ENCODE measurements at regions not wholly inside any gene's neighbourhood (a gene's known extent, or its start where the extent isn't known, plus 50 kb on each side); places are given as distances from the start of the nearest gene placed in this dataset.

DNA sequence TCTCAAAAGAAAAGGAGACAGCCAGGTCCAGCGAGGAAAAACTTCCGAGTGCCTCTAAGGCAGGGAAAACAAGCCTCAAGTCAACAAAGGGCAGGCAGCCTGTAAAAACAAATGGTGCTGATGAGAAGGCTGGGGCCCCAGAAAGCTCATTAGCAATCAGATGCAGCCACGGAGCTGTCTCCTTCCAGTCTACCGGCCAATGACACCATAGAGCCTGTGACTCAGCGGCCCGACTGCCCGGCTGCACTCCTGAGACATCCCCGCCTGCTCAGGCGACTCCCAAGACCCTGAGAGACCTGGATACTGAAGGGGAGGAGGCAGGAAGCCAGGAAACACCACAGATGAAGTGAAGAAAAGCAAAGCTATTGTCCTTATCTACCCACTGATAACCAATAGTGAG is 120.1 kb upstream of the HDDC2 start:
- intact Hi-C loops (cut with micrococcal nuclease; ENCODE audit: unreplicated experiment): no loop called here
- H3K9me3 Mint-ChIP-seq (ENCODE audit: low read depth, unreplicated experiment): no peaks in the 10 kb centered on the region
- H3K4me1 Mint-ChIP-seq (ENCODE audit: low read depth, unreplicated experiment): peaks cover 7% of the 10 kb centered on the region
- TF ChIP-seq CTCF (IDR thresholded peaks at IDR 0.05; ENCODE audit: unreplicated experiment): no peak
- H3K27me3 Mint-ChIP-seq (ENCODE audit: unreplicated experiment): peaks cover 12% of the 10 kb centered on the region
- DNase-seq: peak; percentile 10
- no TSS peak for BruUV-seq (replicated peaks)
- H3K27ac Mint-ChIP-seq (ENCODE audit: unreplicated experiment): no peak overlapping the region
- H3K4me3 Mint-ChIP-seq (ENCODE audit: low read depth, unreplicated experiment): no peak overlapping the region
- CTCF ChIA-PET: no interaction called here
- no peaks in the 10 kb centered on the region for H3K36me3 Mint-ChIP-seq (ENCODE audit: insufficient read depth, unreplicated experiment)

DNA sequence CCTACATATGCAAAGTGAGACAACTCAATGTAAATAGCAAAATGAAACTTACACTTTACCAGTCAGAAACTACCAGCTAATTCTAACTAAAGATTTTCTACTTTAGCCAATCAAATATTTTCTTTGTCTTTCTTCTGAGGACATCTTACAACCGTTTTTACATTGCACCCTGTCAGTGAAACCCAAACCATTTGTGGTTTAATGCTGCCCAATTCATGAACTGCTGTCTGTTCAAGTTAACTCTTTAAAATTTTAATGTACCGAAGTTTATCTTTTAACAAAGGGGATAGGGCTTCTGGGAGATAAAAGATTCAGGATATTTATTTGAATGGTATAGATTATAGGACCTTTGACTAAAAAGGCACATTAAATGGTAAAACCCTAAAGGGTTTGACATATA is 121.3 kb upstream of the HDDC2 start:
- Mint-ChIP-seq H3K4me3 (ENCODE audit: low read depth, unreplicated experiment) (no peak overlapping the region), H3K9me3 (ENCODE audit: low read depth, unreplicated experiment) (no peaks in the 10 kb centered on the region), H3K27ac (ENCODE audit: unreplicated experiment) (no peak overlapping the region), H3K27me3 (ENCODE audit: unreplicated experiment) (peaks cover 12% of the 10 kb centered on the region), H3K4me1 (ENCODE audit: low read depth, unreplicated experiment) (peaks cover 7% of the 10 kb centered on the region), H3K36me3 (ENCODE audit: insufficient read depth, unreplicated experiment) (no peaks in the 10 kb centered on the region)
- intact Hi-C loops (cut with micrococcal nuclease; ENCODE audit: unreplicated experiment): no loop called here
- no TSS peak for BruUV-seq (replicated peaks)
- CTCF ChIA-PET: no interaction called here
- no peak for DNase-seq
- no peak for TF ChIP-seq CTCF (IDR thresholded peaks at IDR 0.05; ENCODE audit: unreplicated experiment)

DNA sequence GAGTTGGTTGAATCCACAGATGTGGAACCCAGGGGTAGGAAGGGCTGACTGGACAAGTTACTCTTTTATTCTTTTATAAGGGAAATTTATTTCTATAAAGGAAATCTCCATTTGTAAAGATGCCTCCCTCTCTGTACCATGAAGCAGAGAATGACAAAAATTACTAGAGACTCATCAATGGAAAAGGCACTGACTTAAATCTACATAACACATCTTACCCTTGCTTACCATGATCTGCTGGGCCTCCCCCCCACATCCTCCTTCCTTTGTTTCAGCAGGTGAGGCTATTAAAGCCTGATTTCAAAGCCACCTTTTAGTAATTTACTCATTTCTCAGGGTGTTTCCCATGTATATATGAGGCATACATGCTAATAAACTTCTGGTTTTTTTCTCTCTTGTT is 130.2 kb upstream of the HDDC2 start:
- Mint-ChIP-seq H3K4me1 (ENCODE audit: low read depth, unreplicated experiment) (no peaks in the 10 kb centered on the region), H3K4me3 (ENCODE audit: low read depth, unreplicated experiment) (no peak overlapping the region), H3K27ac (ENCODE audit: unreplicated experiment) (no peak overlapping the region), H3K9me3 (ENCODE audit: low read depth, unreplicated experiment) (no peaks in the 10 kb centered on the region), H3K36me3 (ENCODE audit: insufficient read depth, unreplicated experiment) (no peaks in the 10 kb centered on the region), H3K27me3 (ENCODE audit: unreplicated experiment) (peaks cover 29% of the 10 kb centered on the region)
- no peak for TF ChIP-seq CTCF (IDR thresholded peaks at IDR 0.05; ENCODE audit: unreplicated experiment)
- DNase-seq: no peak
- CTCF ChIA-PET: no interaction called here
- intact Hi-C loops (cut with micrococcal nuclease; ENCODE audit: unreplicated experiment): no loop called here
- no TSS peak for BruUV-seq (replicated peaks)

DNA sequence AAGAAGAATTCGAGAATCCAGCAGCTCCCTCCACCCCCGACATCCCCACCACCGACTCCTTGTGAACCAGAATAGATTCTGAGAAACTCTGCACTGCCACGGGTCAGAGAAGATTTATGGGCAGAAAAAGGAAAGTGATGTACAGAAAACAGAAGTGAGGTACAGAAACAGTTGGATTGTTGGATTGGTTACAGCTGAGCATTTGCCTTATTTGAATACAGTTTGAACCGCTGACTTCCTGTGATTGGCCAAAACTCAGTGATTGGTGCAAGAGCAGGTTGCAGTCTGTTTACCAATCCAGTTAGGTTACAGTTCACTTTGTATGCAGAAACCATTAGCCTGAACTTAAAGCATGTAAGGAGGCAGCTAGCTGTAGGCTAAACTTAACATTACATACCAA is 131.2 kb upstream of the HDDC2 start:
- no peak overlapping the region for H3K27ac Mint-ChIP-seq (ENCODE audit: unreplicated experiment)
- H3K4me1 Mint-ChIP-seq (ENCODE audit: low read depth, unreplicated experiment): no peaks in the 10 kb centered on the region
- H3K4me3 Mint-ChIP-seq (ENCODE audit: low read depth, unreplicated experiment): no peak overlapping the region
- no peak for TF ChIP-seq CTCF (IDR thresholded peaks at IDR 0.05; ENCODE audit: unreplicated experiment)
- CTCF ChIA-PET: no interaction called here
- no peaks in the 10 kb centered on the region for H3K9me3 Mint-ChIP-seq (ENCODE audit: low read depth, unreplicated experiment)
- H3K27me3 Mint-ChIP-seq (ENCODE audit: unreplicated experiment): peaks cover 29% of the 10 kb centered on the region
- intact Hi-C loops (cut with micrococcal nuclease; ENCODE audit: unreplicated experiment): no loop called here
- no peak for DNase-seq
- no TSS peak for BruUV-seq (replicated peaks)
- no peaks in the 10 kb centered on the region for H3K36me3 Mint-ChIP-seq (ENCODE audit: insufficient read depth, unreplicated experiment)

DNA sequence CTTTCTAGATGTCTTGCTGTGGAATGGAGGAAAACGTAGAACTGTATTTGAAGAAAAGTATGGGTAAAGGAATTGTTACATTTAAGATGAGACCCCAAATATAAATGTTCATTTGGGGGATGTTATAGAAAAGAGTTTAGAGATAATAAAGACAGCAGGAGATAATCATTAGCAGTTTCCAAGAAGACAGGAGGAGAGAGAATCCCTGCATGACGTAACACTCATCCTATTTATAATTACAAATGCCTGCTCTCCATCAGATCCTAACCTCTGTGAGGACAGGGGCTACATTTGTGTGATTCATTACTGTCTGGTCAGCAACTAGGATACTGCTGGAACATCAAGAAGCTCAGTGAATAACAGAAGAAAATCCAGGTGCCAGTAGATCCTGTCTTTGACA is 133.0 kb upstream of the HDDC2 start:
- DNase-seq: no peak
- CTCF ChIA-PET: no interaction called here
- no peak overlapping the region for H3K27ac Mint-ChIP-seq (ENCODE audit: unreplicated experiment)
- no peaks in the 10 kb centered on the region for H3K4me1 Mint-ChIP-seq (ENCODE audit: low read depth, unreplicated experiment)
- TF ChIP-seq CTCF (IDR thresholded peaks at IDR 0.05; ENCODE audit: unreplicated experiment): no peak
- H3K4me3 Mint-ChIP-seq (ENCODE audit: low read depth, unreplicated experiment): no peak overlapping the region
- peaks cover 29% of the 10 kb centered on the region for H3K27me3 Mint-ChIP-seq (ENCODE audit: unreplicated experiment)
- intact Hi-C loops (cut with micrococcal nuclease; ENCODE audit: unreplicated experiment): no loop called here
- BruUV-seq (replicated peaks): no TSS peak
- no peaks in the 10 kb centered on the region for H3K36me3 Mint-ChIP-seq (ENCODE audit: insufficient read depth, unreplicated experiment)
- no peaks in the 10 kb centered on the region for H3K9me3 Mint-ChIP-seq (ENCODE audit: low read depth, unreplicated experiment)

Data from Calu3 (cell line).